Fibroblast of gingiva (primary cell): ENCODE measurements at regions not wholly inside any gene's neighbourhood (a gene's known extent, or its start where the extent isn't known, plus 50 kb on each side); places are given as distances from the start of the nearest gene placed in this dataset.
A peak's percentile ranks its signal among the peaks of the same experiment; 100 is the strongest.

ENCODE experiments used
- DNase-seq: peaks from one replicate; pipeline ENCODE4 v3.0.0-alpha.2; 2011; ENCODE audit warnings: low read depth

DNA sequence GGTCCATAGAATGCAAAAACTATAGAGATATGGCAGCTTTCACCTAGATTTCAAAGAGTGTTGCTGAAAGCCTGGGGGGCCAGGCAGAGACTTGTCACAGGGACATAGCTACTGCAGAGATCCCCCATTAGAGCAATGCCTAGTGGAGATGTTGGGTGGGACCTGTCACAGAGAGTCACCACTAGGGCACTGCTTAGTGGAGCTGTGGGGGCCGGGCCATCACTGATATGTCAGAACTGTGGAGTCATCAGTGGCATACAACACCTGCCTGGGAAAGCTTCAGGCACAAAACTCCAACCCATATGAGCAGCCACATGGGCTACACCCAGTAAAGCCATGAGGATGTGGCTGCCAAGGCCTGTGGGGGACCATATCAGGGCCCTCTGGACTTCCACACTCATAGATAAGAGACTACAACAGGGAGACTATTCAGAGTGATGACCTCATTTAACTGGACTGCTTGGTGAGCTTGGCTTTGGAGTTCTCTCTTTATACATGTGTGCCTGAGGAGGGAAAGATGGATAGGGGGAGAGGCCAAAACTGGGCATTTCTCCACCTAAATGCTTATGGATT, 176.3 kb downstream of the ZNF621 start:
- DNase-seq = no peak

DNA sequence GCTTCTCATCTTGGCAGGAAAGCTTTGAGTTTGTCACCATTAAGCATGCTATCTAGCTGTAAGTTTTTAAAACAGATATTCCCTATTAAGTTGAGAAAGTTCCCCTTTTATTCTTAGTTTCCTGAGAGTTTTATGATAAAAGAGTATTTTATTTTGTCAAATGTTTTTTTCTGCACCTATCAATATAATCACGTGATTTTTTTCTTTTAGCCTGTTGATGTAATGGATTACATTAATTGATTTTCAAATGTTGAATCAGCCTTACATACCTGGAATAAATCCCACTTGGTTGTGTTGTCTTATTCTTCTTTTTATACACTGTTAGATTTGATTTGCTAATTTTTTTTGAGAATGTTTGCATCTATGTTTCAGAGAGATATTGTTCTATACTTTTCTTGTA, 179.5 kb downstream of the ZNF621 start:
- no peak for DNase-seq

DNA sequence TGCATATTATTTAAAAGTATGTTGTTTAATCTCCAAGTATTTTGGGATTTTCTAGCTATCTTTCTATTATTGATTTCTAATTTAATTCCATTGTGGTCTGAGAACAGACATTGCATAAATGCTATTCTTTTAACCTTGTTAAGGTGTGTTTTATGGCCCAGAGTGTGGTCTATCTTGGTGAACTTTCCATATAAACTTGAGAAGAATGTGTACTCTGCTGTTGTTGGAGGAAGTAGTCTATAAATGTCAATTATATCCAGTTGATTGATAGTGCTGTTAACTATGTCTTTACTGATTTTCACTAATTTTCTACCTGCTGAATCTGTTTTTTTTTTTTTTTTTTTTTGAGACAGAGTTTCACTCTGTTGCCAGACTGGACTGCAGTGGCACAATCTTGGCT, 180.9 kb downstream of the ZNF621 start:
- DNase-seq = no peak

DNA sequence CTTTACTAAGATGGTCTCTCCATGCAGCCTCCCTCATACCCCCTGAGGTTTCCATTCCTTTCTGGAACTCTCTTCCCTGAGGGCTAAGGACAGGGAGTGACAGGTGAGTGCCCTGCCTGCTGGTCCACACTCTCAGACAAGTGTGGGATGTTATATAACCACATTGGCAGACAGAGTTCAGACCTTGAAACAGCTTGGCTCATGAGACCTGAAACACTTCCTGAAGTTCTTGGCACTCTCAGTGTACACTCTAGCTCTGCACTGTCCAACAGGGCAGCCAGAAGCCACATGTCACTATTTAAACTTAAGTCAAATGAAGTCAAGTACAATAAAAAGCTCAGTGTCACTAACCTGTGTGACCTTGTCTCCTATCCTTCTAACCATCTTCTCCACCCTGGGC, 188.5 kb downstream of the ZNF621 start:
- DNase-seq = no peak

DNA sequence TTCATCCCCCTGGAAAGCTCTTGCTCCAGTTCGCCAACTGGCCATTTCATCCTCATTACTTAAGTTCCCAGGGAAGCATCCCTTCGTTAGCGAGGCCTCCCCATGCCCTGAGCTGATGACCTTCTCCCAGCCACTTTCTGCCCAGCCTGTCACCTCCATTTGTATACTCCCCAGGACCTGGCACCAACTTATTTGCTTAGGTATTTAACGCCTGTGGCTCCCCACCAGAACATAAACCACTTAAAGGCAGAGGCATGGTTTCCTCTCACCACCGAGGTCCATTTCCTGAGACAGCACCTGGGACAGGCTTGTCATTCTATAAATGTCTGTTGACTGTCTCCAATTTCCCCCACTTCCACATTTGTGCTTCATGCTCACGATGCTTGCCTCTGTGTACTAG, 189.0 kb downstream of the ZNF621 start:
- DNase-seq = no peak

DNA sequence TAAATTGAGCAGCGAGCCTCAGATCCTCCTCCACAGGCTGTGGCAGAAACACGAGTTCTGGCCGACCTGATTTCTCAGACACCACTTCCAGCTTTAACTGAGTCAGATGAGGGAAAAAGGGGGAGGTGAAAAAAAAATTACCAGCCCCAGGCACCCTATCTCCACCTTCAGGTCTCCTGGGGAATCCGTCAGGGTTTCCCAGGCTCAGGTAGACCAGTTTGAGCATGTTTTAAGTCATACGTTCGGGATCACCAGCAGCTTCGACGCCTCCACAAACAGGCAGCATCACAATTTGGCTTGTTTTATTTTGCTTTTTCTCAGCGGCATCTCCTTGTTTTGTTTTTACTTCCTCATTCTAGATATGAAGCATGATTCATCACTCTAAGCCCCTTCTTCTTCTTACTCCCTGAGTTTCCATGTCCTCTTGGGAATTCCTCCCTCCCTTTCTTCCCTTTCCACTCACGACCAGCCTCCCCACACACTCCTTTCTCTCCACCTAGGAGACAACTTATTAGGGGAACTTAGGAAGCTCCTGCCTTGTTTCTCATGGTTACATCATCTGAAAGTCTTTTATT, 190.1 kb downstream of the ZNF621 start:
- DNase-seq = no peak

DNA sequence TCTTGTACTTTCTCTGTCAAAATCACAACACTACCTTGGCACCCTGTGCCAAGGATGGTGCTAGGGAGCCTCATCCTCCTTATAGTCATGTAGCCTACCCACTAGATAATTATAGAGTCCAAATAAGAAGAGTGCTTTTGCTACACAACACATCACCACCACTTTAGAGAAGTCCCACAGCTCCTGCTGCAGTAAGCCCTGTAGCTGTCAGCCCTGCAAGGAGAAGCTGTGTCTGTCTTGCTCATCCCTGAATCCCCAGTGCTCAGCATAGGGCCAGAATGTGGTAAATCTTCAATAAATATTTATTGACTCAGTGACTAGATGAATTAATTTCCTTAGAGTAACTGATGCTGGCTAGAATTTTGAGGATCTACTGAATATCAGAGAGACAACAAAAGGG, 190.8 kb downstream of the ZNF621 start:
- DNase-seq = no peak

DNA sequence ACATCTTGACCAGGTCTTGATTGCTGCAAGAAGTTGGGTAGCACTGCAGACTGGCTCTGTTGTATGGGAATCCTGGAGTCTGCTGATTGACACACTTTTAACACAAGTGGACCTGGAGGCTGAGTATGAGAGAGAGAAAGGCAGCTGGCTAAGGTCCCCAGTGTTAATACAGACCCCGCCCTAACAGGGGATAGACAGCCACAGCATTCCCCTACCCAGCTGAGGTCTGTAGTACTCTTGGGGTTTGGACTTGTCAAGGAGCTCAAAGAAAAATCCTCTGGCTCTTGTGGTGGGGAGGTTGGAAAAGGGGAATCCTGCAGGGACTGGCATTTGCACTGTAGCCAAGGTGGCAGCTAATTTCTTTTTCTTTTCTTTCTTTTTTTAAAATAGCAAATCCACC, 192.7 kb downstream of the ZNF621 start:
- DNase-seq = no peak

DNA sequence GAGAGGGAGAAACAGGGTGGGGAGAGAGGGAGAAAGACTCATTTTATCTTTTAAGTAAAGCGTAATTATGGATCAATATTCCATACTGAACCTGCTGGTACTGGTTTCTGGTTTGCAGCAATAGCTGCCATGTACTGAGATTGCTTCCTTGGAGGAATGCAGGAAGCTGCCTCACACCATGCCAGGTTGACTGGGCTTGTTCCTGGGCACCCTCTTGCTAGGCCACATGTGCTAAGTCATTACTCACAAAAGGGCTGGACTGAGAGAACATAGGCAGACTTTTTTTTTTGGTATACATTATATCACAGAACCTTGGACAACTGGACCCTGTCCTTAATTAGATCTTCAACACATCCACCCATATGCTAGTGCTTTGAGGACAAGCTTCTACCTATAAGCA, 193.4 kb downstream of the ZNF621 start:
- DNase-seq = no peak

DNA sequence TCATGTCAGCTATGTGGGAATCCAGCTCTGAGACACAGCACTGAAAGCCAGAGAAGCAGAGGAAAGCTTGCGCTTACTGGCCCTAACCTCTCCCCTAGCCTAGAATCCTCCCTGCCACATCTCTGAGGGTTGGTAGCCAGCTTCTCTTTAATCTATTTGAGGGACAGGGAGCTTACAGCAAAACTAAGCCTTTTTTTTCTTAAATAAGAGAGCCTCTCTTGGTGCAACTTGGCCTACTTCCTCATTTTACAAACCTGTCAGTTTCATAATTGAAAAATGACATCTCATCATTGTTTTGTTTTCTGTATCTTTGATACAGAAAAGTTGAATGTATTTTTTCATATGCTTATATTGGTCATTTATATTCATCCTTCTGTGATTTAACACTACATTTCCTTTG, 193.9 kb downstream of the ZNF621 start:
- DNase-seq = no peak

DNA sequence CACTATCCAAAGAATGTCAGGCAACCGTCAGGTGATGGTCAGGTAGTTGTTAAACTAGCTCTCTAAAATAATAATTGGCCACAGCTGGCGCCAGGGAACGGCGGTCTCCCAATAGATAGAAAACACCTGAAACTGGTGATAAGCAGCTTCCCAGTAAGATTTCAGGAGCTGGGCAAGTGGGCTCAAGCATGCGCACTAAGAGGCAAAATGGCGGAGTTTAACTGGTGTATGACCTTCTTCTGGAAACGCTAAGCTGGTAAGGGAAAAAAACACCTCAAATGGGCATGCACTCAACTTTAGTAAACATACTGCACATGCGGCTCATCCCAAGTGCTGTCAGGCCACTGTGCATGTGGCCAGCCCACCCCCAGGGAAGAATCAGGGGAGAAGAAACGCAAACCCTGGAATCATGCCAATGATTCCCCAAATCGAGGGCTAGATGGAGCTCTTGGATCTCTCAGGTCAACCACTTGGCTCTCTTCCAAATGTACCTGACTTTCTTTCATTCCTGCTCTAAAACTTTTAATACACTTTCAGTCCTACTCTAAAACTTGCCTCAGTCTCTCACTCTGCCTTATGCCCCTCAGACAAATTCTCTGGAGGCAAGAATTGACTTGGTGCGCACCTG, 195.0 kb downstream of the ZNF621 start:
- no peak for DNase-seq

DNA sequence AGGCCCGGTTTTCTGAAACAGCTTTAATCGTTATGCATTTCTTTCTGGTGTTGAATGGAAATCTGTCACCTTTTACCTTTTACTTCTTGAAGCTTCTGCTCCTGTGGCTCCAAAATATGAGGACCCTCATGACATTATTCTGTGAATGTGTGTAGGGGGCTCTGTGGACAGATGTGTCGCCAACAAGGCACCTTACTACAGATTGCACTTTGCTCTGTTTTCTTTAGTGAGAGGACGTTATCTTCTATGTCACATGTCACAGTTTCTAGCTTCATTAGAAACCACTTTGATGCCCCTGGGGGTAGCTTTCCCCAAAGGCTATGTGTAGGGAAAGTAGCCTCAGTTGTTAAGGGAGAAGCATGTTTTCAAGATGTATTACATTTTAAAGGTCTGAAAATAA, 195.6 kb downstream of the ZNF621 start:
- DNase-seq = no peak

DNA sequence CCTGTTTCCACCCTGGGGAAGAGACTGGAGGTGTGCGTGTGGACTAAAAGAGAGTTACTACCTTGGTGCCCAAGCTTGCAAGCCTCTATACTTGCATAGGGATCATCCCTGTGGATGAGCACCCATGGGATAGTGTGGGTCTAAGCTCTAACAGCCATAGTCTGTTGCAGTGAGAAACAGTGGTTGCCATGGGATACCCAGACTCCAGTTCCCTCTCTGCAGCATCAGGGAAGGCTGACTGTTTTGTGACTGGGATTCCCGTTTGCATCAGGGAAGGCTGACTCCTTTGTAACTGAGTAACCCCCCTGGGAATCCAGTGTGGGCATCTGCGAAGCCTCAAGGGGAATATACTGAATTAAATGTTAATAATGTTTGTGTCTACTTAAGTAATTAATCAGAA, 196.1 kb downstream of the ZNF621 start:
- DNase-seq = no peak

DNA sequence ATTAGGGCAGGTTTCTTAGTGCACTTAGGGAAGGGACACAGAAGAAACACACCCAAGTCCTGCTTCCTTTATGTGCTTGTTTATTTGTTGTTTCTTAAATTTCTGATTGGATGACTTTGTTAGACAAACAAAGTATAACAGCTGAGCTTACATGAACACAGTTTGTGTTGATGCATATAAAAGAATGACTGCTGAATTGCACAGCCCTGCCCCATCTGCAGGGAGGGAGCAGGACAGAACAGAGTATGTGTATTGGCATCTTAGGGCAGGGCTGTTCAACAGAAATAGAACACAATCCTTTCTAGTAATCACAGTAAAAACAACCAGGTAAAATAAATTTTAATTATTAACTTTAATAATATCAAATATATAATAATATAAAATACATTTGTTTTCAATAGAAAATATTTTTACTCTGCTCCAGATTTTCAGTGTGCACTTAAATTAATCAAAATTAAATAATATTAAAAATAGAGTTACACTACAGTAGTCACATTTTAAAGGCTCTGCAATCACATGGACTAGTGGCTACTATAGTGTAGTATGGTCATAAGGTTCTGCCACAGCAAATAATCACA, 198.4 kb downstream of the ZNF621 start:
- DNase-seq = no peak

DNA sequence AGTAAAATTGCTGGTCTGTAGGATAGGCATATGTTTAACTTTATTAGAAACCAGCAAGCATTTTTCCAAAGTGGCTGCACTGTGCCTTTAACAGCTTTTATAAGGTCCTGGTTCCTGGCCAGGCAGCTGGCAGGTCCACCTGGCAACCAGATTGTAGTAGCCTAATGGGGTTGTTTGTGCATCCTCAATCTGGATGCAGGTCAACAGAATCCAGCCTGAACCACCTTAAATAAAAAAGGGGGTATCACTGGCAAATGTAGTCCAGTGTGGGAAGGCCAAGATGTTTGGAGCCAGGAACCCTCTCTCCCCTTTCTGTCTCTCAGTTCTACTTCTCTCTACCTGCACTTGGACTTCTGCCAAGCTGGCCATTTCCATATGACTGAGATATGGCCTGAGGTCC, 200.3 kb downstream of the ZNF621 start:
- no peak for DNase-seq

DNA sequence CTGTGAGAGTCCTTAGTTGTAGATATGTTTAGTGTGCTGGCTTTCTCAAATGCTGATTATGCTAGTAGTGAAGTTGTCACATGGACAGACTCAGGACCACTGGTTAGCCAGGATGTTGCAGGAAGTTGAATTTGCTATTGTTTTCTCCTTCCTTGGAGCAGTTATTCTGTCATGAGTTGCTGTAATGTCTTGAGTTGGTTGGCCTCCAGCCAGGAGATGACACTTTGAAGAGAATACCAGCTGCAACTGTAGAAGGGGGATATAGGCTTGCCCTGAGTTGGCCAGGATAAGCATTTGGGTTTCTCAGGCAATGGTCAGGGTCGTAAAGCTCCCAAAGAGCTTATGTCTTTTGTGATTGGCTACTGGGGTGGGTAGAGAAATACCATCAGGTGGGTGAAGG, 206.7 kb downstream of the ZNF621 start:
- DNase-seq = no peak

DNA sequence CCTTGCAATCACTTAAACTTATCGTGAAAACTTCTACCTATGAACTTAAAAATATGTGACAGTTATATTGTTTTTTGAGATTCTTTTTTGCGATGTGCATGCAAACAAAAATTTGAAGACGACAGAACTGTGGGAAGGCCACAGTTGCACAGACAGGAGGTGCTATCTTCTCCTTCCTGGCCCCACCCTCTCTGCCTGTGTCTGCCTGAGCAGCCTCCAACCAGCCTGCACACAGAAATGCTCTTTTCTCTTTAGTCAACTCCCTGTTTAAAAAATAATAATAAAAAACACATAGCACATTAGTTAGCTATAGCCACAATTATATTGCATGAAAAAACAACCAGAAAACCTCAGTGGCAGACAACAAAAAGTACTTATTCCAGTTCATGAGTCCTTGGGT, 212.2 kb downstream of the ZNF621 start:
- DNase-seq = no peak

DNA sequence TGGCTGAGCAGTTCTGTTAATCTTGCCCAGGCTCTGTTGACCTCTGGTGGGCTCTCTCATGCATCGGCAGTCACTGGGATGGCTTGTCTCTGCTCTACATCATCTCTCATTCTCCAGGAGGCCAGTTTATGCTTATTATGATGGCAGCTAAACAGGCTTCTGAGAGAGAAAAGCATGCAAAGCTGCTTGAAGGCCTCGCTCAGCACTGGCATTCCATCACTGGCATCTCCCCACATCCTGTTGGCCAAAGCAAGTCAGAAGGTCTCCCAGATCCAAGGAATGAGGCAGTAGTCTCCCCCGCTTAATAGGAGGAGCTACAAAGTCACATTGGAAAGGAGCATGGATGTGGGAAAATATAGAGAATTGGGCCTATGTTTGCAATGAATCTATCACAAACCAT, 212.6 kb downstream of the ZNF621 start:
- no peak for DNase-seq

DNA sequence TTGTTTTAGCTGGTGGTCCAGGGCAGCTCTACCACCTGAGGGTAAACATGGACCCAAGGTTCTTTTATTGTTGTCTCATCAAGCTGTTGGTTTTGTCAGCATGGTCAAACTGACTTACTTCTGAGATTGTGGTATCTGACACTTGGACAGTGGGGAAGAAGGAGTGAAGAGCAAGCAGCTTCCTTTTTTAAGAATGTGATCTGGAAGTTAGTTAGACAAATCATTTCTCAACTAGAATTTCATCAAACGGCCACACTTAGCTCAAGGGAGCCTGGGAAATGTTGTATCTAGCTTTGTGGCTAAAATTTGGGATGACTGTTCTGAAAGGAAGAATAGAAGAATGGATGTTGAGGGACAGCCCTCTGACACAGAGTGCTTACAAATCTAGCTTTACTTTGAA, 215.2 kb downstream of the ZNF621 start:
- DNase-seq = no peak

DNA sequence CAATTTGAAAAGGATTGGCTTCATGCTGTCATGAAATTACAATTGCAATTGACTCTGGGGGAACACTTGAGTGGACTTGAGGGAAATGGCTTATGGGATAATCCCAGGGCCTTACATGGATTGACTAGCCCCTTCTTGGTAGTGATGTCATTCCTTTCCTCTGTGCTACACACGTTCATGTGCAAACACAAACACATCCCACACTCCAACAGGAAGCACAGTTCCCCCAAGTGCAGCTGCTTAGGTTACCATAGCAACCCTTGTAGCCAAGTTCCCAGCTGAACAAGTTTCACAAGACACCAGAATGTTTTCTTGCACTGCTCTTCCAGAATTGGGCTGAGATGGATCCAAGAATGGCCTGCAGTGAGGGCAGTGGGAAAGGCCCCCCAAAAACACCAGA, 217.0 kb downstream of the ZNF621 start:
- DNase-seq = peak; percentile 29

DNA sequence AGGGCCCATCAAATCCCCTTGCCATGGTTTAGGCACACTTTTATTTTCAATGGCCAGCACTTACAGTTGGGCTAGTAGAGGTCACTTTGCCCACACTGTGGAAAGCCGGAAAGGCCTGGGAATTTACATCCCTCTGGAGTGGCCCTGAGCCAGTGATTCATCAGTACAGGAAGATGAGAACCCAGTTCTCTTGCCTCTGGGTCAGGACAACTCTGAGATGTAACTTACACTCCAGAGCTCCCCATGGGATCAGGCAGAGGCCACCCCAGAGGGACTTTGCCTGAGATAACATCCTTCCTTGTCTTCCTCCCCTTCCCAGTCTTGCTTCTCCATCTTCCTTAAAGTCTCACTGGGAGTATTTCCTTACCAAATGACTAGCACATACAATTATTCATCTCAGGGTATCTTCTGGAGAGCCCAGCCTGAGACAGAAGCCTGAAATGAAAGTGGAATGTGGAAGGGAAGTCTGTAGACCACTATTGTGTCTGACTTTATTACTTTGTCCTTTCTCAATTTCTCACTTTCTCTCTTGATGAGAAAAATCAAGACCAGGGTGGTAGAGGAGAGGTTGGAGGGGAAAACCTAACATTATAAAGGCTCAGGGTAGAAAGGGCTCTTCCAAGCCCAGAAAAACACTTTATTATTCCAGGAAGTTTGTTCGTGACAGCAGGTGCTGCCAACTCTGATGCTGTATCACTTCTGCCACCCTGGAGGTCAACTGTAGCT, 220.8 kb downstream of the ZNF621 start:
- DNase-seq = no peak

DNA sequence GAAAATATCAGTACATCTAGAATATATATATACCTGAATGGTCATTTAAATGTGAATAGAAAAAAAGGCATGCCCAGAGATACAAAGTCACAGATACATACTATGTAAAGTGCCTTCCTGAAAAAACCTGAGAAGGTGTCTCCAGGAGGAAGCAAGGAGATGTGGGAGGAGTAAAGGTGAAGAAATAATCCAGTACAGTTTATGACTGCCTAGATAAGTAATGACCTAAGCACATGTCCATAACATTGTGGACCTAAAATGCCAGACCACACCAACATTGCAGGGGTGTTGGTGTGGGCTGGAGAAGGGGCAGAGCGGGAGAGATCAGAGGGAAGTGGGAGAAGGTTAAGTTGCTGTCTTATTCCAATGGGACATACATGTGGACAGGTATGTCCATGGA, 226.9 kb downstream of the ZNF621 start:
- DNase-seq = no peak

DNA sequence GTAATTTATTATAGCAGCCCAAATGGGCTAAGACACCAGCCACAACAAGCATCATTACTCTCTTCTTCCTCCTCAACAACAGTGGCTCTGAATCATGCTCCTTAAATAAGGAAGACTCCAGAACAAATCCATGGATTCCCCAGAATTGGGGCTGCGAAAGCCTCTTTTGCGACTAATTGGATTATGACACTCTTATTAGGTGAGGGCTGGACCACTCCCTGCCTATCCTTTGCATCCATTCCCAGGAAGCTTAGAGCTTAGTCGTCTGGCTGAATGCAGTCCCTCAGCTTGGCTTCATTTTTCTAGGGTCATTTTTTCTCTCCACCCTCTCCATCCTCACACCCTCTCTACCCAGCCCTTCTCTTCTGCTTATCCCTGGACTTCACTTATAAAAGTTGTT, 227.7 kb downstream of the ZNF621 start:
- DNase-seq = no peak
